OCI-LY3 (cell line): ENCODE measurements at regions not wholly inside any gene's neighbourhood (a gene's known extent, or its start where the extent isn't known, plus 50 kb on each side); places are given as distances from the start of the nearest gene placed in this dataset.
A peak's percentile ranks its signal among the peaks of the same experiment; 100 is the strongest.

Experiments used
- H2AFZ ChIP-seq: fragments of 200-600, 300-600 bp; shearing (Covaris generic); 2 replicates; pipeline ENCODE4 v1.6.0; 2014; ENCODE audit warnings: antibody characterized with exemption, low read depth, low read length
- H3K27ac ChIP-seq: fragments of 200-600, 300-600 bp; sonication (generic); 2 replicates; pipeline ENCODE4 v1.5.1; 2014; ENCODE audit warnings: mild to moderate bottlenecking, low read length, moderate library complexity, mixed read lengths
- H3K27me3 ChIP-seq: fragments of 200-600, 300-600 bp; sonication (generic); 2 replicates; pipeline ENCODE4 v1.6.1; 2014; ENCODE audit warnings: low read depth, low read length, mixed read lengths
- H3K36me3 ChIP-seq: fragments of 200-600, 300-600 bp; sonication (generic); replicated peaks from 2 replicates; pipeline ENCODE3; 2014; ENCODE audit warnings: low read depth, low read length, mixed read lengths
- H3K4me1 ChIP-seq: fragments of 300-600, 200-600 bp; sonication (generic); 2 replicates; pipeline ENCODE4 v1.6.1; 2014; ENCODE audit warnings: low read length, mixed read lengths
- H3K4me2 ChIP-seq: fragments of 200-600, 300-600 bp; sonication (generic); 2 replicates; pipeline ENCODE4 v1.6.1; 2014; ENCODE audit warnings: low read length, mixed read lengths
- H3K4me3 ChIP-seq: fragments of 300-600, 200-600 bp; sonication (generic); 2 replicates; pipeline ENCODE4 v1.5.1; 2014; ENCODE audit warnings: antibody characterized with exemption, mild to moderate bottlenecking, low read length, moderate library complexity
- H3K79me2 ChIP-seq: fragments of 300-600, 200-600 bp; shearing (Covaris generic); 2 replicates; pipeline ENCODE4 v1.6.1; 2014; ENCODE audit warnings: mild to moderate bottlenecking, low read length, mixed read lengths
- H3K9ac ChIP-seq: fragments of 300-600, 200-600 bp; shearing (Covaris generic); 2 replicates; pipeline ENCODE4 v1.6.0; 2014; ENCODE audit warnings: mild to moderate bottlenecking, low read length, moderate library complexity
- H3K9me3 ChIP-seq: fragments of 200-600, 300-600 bp; shearing (Covaris generic); 2 replicates; pipeline ENCODE4 v1.6.1; 2014; ENCODE audit warnings: low read length, mixed read lengths; ENCODE audit not compliant: insufficient read depth
- H4K20me1 ChIP-seq: fragments of 200-600, 300-600 bp; sonication (generic); 2 replicates; pipeline ENCODE4 v1.6.1; 2016; ENCODE audit warnings: low read length, mixed read lengths; ENCODE audit not compliant: insufficient read depth
- CTCF ChIP-seq: fragments of 200-600, 300-600 bp; sonication (generic); IDR thresholded peaks from 2 replicates; pipeline ENCODE4 v1.5.1; 2014; ENCODE audit warnings: antibody characterized with exemption, low read length, low read depth
- EZH2phosphoT487 ChIP-seq: fragments of 200-600 bp; shearing (Covaris generic); IDR thresholded peaks from 2 replicates; pipeline ENCODE4 v1.6.1; 2018; ENCODE audit warnings: antibody characterized with exemption, mixed run types, low read depth

DNA sequence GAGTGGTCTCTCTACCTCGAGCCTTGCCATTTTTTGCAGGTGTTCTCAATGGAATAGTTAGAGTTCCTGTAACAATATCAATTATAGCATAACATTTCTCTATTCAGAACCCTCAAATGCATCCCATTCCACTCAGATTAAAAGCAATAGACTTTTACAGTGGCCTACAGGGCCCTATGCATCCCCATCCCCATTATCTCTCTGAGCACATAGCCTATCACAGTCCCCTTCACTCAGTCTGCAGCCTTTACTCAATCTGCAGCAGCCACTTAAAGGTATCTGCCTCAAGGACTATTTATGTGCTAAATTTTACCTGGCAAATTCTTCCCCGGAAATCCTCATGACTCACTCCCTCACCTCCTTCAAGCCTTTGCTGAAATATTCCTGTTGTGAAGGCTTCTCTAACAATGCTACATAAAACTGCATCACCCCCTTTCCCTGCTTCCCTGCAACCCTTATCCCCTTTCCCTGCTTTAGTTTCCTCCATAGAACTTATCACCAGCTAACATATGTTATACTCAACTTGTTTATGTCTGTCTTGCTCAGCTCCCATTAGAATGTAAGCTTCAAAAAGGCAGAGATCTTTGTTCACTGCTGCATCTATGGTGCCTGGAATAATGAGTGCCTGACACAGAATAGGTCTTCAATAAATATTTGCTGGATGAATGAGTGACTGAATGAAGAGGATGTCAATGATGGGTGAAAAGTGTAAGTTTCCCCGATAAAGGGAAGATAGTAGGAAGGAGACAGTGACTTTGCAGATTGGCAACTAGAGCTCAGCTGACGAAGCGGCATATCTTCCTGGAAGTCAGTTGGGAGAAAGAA lies 54.1 kb upstream of the ZNF366 start:
- Histone ChIP-seq H3K79me2 (no peaks in the 10 kb centered on the region), H3K4me1 (peaks cover 16% of the 10 kb centered on the region), H3K9ac (no peak overlapping the region), H3K4me2 (no peak overlapping the region), H3K36me3 (no peaks in the 10 kb centered on the region), H4K20me1 (no peaks in the 10 kb centered on the region), H3K9me3 (no peaks in the 10 kb centered on the region), H3K4me3 (no peak overlapping the region), H3K27ac (no peak overlapping the region), H3K27me3 (no peaks in the 10 kb centered on the region), H2AFZ (no peak overlapping the region)
- no peak for TF ChIP-seq CTCF

DNA sequence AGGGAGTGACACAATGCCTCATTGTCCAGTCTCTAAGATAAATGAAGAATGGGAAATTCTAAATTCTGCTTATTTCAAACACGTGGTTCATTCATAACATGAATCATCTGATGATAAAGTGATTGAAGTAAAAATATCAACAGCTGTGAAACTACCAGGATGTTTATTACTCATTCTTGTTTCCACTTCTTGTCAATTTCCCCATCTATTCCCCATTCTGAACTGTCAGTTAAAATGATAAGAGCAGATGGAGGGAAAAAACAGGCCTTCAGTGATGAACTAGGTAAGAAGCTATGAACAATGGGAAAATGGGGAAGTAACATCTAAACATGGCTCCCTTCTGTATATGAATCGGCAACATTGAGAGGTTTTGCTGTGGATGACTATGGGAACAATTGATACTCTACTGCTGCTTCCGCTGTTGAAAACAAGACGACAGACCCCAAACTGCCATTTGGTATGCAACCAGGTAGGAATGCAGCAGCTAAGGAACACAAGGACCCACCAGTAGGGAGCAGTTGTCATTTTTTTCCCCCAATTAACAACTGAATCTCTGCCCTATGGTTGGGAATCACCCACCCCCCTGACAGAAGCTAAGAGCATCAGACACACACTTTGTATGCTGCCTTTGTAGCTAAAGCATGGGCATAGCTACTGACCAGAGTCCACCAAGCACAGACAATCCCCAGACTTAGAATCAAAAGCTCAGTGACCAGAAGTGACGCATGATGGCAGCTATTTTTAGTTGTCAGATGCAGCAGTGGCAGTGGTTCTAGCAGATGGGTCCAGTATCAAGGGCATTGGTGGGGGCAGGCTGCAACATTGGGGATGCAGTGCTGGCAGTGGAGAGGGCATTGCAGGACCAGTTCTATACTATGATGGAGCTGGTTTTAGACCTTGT lies 52.9 kb upstream of the ZNF366 start:
- Histone ChIP-seq H3K27me3 (no peaks in the 10 kb centered on the region), H3K9me3 (no peaks in the 10 kb centered on the region), H2AFZ (peak overlapping the region; percentile 91), H3K36me3 (no peaks in the 10 kb centered on the region), H3K4me2 (no peak overlapping the region), H3K27ac (no peak overlapping the region), H3K4me3 (no peak overlapping the region), H4K20me1 (no peaks in the 10 kb centered on the region), H3K4me1 (peaks cover 27% of the 10 kb centered on the region), H3K79me2 (no peaks in the 10 kb centered on the region), H3K9ac (no peak overlapping the region)
- TF ChIP-seq EZH2phosphoT487 (no peak), CTCF (no peak)

DNA sequence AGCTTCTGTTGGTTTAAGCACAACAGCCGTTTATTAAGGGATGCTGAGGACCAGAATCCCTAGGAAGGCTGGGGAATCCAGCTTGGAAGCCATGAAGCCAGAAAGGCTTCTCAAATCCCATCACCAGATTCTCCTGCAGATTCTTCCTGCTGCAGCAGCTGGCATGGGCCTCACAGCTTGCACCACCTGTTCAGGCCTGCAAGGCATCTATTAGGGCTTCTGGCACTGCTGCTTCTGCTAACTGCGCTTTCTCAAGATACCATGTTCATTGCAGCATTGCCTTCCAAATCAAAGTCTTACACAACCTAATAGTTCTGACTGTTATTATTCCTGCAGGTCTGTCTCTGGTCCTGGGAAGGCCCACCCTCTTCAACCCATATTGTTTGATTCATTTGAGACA lies 51.2 kb upstream of the ZNF366 start:
- no peak overlapping the region for H3K4me2 ChIP-seq
- no peak for TF ChIP-seq EZH2phosphoT487
- TF ChIP-seq CTCF = no peak
- H3K27me3 ChIP-seq = no peaks in the 10 kb centered on the region
- no peaks in the 10 kb centered on the region for H3K79me2 ChIP-seq
- peaks cover 30% of the 10 kb centered on the region for H3K4me1 ChIP-seq
- no peak overlapping the region for H3K9ac ChIP-seq
- H3K9me3 ChIP-seq = no peaks in the 10 kb centered on the region
- no peaks in the 10 kb centered on the region for H4K20me1 ChIP-seq
- H3K36me3 ChIP-seq = no peaks in the 10 kb centered on the region
- H3K27ac ChIP-seq = no peak overlapping the region
- H3K4me3 ChIP-seq = no peak overlapping the region
- H2AFZ ChIP-seq = no peak overlapping the region

DNA sequence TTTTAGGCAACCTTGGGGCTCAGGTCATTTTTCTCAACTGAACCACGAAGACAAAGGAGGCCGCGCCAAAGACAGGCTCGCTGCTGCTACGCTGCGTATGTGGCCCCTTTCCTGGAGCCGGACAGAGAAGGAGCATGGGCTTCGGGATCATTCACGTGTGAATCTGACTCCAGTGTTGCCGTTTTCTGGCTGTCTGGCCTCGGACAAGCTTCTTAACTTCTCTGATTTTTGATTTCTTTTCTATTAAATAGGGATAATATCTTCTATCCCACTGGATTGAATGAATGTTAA lies 50.8 kb upstream of the ZNF366 start:
- no peak overlapping the region for H2AFZ ChIP-seq
- H3K79me2 ChIP-seq = no peaks in the 10 kb centered on the region
- no peak overlapping the region for H3K27ac ChIP-seq

More for the DNA sequence above, 50.8 kb upstream of the ZNF366 start:
- Histone ChIP-seq H3K4me1 (peaks cover 30% of the 10 kb centered on the region), H3K4me2 (no peak overlapping the region), H4K20me1 (no peaks in the 10 kb centered on the region), H3K27me3 (no peaks in the 10 kb centered on the region), H3K36me3 (no peaks in the 10 kb centered on the region), H3K4me3 (no peak overlapping the region), H3K9me3 (no peaks in the 10 kb centered on the region), H3K9ac (no peak overlapping the region)
- no peak for TF ChIP-seq CTCF
- no peak for TF ChIP-seq EZH2phosphoT487
